Dedifferentiated amniotic fluid mesenchymal stem cell (primary cell): ENCODE measurements at regions not wholly inside any gene's neighbourhood (a gene's known extent, or its start where the extent isn't known, plus 50 kb on each side); places are given as distances from the start of the nearest gene placed in this dataset.
"Not testable (repeated sequence)": the region's sequence is repeated elsewhere in the genome, so short reads cannot be mapped to it uniquely, and the experiment has no call there.

Source experiments
- DNase-seq: peaks from one replicate; pipeline ENCODE4 v3.0.0-alpha.2; 2016; ENCODE audit errors: extremely low spot score

- no peak for DNase-seq
Observed at GRCh38 chr22:27097933-27098332, 440.5 kb downstream of the MIAT start.

- no peak for DNase-seq
Observed at GRCh38 chr22:27099946-27100722, 442.7 kb downstream of the MIAT start.

GRCh38 chr22:27100789-27101188 lies 443.4 kb downstream of the MIAT start:
- DNase-seq = peak; percentile 60

GRCh38 chr22:27101288-27101687 lies 443.9 kb downstream of the MIAT start:
- no peak for DNase-seq

- DNase-seq = no peak
Observed at GRCh38 chr22:27104449-27104848, 447.1 kb downstream of the MIAT start.

- DNase-seq = peak; percentile 89
Observed at GRCh38 chr22:27105142-27106025, 448.0 kb downstream of the MIAT start.

GRCh38 chr22:27106985-27107384 lies 449.6 kb downstream of the MIAT start:
- no peak for DNase-seq

- no peak for DNase-seq
Observed at GRCh38 chr22:27107386-27107785, 450.0 kb downstream of the MIAT start.

GRCh38 chr22:27107824-27108223 lies 450.4 kb downstream of the MIAT start:
- peak; percentile 42 for DNase-seq

GRCh38 chr22:27108425-27109114 lies 451.2 kb downstream of the MIAT start:
- no peak for DNase-seq

- DNase-seq = not testable (repeated sequence)
Observed at GRCh38 chr22:27109406-27109805, 452.0 kb downstream of the MIAT start.

GRCh38 chr22:27110665-27111451 lies 453.5 kb downstream of the MIAT start:
- DNase-seq = no peak

GRCh38 chr22:27111796-27112672 lies 454.6 kb downstream of the MIAT start:
- no peak for DNase-seq

- peak; percentile 87 for DNase-seq
Observed at GRCh38 chr22:27113211-27113635, 455.8 kb downstream of the MIAT start.

GRCh38 chr22:27113641-27114040 lies 456.3 kb downstream of the MIAT start:
- no peak for DNase-seq

- DNase-seq = no peak
Observed at GRCh38 chr22:27114186-27114585, 456.8 kb downstream of the MIAT start.

GRCh38 chr22:27115410-27115809 lies 458.0 kb downstream of the MIAT start:
- DNase-seq = no peak

GRCh38 chr22:27115816-27116256 lies 458.4 kb downstream of the MIAT start:
- peak; percentile 42 for DNase-seq

GRCh38 chr22:27116312-27117086 lies 459.1 kb downstream of the MIAT start:
- no peak for DNase-seq

GRCh38 chr22:27120036-27120435 lies 462.6 kb downstream of the MIAT start:
- no peak for DNase-seq
